Ascending aorta (tissue), 2 donors: ENCODE measurements at regions not wholly inside any gene's neighbourhood (a gene's known extent, or its start where the extent isn't known, plus 50 kb on each side); places are given as distances from the start of the nearest gene placed in this dataset.

Experiments used
- DNase-seq, 2 donors: peaks; one replicate each; pipeline ENCODE4 v3.0.0-alpha.2; 2019; ENCODE audit warnings: low spot score in 2 of 2
- H3K27ac ChIP-seq, 2 donors: fragments of 200-600 bp; sonication (generic); one replicate each; pipeline ENCODE4 v1.5.1; 2016 to 2017; ENCODE audit warnings: mild to moderate bottlenecking in 1 of 2
- H3K27me3 ChIP-seq: fragments of 200-600 bp; sonication (generic); one replicate; pipeline ENCODE4 v1.5.1; 2017
- H3K36me3 ChIP-seq, 2 donors: fragments of 200-600 bp; sonication (generic); one replicate each; pipeline ENCODE4 v1.5.1; 2016
- H3K4me1 ChIP-seq, 2 donors: fragments of 200-600 bp; sonication (generic); one replicate each; pipeline ENCODE4 v1.5.1; 2016 to 2017; ENCODE audit warnings: mild to moderate bottlenecking in 1 of 2
- H3K4me3 ChIP-seq, 2 donors: fragments of 200-600 bp; sonication (generic); one replicate each; pipeline ENCODE4 v1.5.1; 2016 to 2017; ENCODE audit warnings: mild to moderate bottlenecking in 1 of 2
- H3K9me3 ChIP-seq, 2 donors: fragments of 200-600 bp; sonication (generic); one replicate each; pipeline ENCODE4 v1.5.1; 2016
- intact Hi-C: fragments of 100-400 bp; cut with DNase I; formaldehyde crosslinking; loops from one replicate; pipeline ENCODE4 v1.15.1; 2023
- TF ChIP-seq, protein P1 (sequence below), 3 experiments: fragments of 200-600 bp in 2 of 3; fragments of 450-650 bp in 1 of 3; sonication (generic) in 2 of 3; IDR thresholded peaks; one replicate each; pipeline ENCODE4 v1.5.1; 2016 to 2019; ENCODE audit warnings: antibody characterized with exemption in 3 of 3, mild to moderate bottlenecking in 1 of 3, moderate library complexity in 1 of 3

DNA sequence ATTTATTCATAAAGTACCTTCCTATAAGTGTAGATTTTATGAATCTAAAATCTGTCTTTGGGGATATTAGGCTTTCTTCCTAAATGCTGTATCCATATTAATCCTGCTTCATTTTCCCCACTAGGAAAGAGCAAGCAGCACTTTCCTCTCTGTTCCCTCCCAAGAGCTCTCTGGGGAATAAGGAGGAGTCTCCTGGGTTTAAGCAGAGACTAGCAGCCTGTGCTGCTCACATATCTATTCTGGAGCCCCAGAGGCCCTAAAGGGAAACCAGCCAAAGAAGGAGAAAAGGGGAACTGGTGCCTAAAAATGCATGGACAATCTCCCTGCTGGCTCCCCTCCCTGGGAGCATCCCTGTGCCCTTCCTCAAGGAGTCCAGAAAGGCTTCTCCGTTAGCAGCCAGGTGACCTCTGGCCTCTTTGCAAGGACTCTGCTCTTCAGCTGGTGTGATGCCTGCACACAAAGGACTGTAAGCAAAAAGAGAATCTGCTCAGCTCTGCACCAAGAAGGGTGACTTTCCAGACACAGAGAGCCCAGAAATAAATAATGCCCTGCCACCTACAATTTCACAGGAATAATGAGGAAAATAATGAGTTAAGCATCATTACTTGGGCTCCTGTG lies 270.6 kb downstream of the SS18 start:
- TF ChIP-seq, protein P1, sequence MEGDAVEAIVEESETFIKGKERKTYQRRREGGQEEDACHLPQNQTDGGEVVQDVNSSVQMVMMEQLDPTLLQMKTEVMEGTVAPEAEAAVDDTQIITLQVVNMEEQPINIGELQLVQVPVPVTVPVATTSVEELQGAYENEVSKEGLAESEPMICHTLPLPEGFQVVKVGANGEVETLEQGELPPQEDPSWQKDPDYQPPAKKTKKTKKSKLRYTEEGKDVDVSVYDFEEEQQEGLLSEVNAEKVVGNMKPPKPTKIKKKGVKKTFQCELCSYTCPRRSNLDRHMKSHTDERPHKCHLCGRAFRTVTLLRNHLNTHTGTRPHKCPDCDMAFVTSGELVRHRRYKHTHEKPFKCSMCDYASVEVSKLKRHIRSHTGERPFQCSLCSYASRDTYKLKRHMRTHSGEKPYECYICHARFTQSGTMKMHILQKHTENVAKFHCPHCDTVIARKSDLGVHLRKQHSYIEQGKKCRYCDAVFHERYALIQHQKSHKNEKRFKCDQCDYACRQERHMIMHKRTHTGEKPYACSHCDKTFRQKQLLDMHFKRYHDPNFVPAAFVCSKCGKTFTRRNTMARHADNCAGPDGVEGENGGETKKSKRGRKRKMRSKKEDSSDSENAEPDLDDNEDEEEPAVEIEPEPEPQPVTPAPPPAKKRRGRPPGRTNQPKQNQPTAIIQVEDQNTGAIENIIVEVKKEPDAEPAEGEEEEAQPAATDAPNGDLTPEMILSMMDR (IDR thresholded peaks at IDR 0.05): no peak
- intact Hi-C loops: no loop called here
- peaks cover 0 to 3% of the 10 kb centered on the region in 2 donors for H3K9me3 ChIP-seq
- H3K36me3 ChIP-seq: no peaks in the 10 kb centered on the region
- no peak for DNase-seq
- H3K4me1 ChIP-seq: no peaks in the 10 kb centered on the region
- H3K4me3 ChIP-seq: no peak overlapping the region
- no peaks in the 10 kb centered on the region for H3K27me3 ChIP-seq
- no peak overlapping the region for H3K27ac ChIP-seq

DNA sequence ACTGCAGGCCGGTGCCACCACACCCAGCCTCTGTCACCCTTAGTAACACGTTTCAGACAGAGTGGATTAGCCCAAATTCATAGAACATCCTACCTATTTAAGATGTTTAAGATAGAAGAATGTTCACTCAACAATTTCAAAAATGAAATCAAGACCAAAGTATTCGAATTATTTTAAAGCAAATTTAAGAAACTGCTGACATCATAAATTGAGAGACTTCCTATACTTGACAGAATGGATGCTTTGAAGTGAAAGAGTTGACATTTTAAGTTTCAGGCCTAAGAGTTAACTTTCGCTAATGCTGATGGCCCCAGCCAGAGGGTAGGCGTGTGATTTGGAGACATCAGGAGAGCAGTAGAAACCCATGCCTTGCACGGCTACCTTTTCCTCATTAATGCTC lies 271.9 kb downstream of the SS18 start:
- Histone ChIP-seq H3K4me3 (no peak overlapping the region), H3K4me1 (no peaks in the 10 kb centered on the region), H3K27ac (no peak overlapping the region), H3K36me3 (no peaks in the 10 kb centered on the region), H3K9me3 (no peaks in the 10 kb centered on the region), H3K27me3 (no peaks in the 10 kb centered on the region)
- no peak for DNase-seq
- intact Hi-C loops: no loop called here
- TF ChIP-seq, protein P1 (IDR thresholded peaks at IDR 0.05): no peak

DNA sequence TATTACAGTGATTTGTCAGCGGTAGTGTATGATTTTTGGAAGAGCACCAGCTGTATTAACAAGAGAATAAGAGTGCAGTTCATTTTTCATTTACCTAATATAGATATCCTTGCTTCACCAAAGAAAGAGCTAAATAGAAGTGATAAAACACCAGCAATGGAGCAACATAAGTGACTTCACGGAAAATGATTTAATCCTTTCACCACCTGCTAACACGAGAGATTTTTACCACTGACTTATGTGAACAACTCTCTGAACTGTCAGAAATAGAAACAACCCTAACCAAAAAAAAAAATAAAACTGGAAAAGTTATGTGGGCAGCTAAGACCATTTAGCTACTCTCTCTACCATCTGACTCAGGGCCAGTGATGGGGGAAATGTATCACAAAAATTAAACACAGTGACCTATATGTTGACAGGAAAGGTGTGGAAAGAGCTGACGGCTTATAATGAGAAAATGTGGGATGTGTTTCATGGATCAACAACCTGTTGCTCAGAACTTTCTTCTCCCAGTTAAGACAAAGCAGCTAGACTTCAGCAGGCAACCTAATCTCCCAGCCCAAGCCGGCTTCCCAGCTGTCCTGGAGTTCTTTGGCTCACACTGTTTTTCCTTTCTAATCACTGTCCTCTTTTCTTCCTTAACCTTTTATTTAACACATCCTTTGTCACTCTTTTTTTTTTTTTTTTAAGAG lies 272.7 kb downstream of the SS18 start:
- H3K4me3 ChIP-seq: no peak overlapping the region
- intact Hi-C loops: no loop called here
- no peak overlapping the region for H3K27ac ChIP-seq
- no peaks in the 10 kb centered on the region for H3K36me3 ChIP-seq
- H3K4me1 ChIP-seq: no peaks in the 10 kb centered on the region
- no peaks in the 10 kb centered on the region for H3K27me3 ChIP-seq
- DNase-seq: no peak
- TF ChIP-seq, protein P1 (IDR thresholded peaks at IDR 0.05): no peak
- no peaks in the 10 kb centered on the region for H3K9me3 ChIP-seq

DNA sequence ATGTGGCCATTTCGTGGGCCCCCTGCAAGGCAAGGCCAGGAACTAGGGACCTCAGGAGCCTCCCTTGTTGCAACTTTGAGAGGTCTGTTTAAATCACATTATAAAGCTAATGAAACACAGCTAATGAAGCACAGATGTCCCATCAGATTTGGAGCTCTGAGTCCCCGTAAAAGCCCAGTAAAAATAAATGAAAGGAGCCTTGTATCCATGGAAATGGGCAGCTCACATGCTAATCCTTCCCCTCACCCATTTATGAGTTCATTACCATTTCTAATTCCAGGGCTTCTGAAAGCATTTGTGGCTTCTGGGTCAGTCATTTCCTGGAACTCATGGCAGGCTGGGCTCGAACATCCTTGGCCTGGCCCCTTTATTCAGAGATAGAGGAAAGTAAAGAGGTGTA lies 274.8 kb downstream of the SS18 start:
- Histone ChIP-seq H3K36me3 (no peaks in the 10 kb centered on the region), H3K4me1 (no peaks in the 10 kb centered on the region), H3K27ac (no peak overlapping the region), H3K9me3 (no peaks in the 10 kb centered on the region), H3K4me3 (no peak overlapping the region), H3K27me3 (no peaks in the 10 kb centered on the region)
- TF ChIP-seq, protein P1 (IDR thresholded peaks at IDR 0.05): no peak
- no peak for DNase-seq
- intact Hi-C loops: no loop called here

DNA sequence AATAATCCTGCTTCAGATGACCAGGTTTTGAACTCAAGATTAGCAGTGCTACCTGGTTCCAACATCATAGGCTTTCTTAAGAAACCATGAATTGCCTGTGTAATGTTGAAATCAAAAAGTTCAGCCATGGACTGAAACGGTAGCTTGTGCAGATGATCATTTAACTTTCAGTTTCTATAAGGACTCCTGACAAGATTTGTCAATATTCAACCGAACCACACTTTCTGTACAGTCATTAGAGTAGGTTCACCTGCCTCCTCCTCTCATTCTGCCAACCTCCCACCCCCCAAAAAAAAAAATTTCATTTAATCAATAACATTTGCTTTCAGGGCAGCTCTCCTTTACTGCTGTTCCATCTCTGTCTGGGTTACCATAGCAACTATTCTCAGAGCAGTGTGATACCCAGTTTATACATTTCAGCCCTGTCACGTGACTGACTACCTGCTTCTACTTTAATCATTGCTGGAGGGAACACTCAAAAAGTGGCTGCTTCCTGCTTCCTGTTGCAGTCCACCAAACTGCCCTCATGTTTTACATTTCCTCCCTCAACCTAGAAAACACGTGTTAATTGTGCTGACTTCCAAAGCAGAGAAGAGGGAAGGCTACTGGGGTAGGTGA lies 275.5 kb downstream of the SS18 start:
- H3K27ac ChIP-seq: no peak overlapping the region
- H3K4me3 ChIP-seq: no peak overlapping the region
- no peaks in the 10 kb centered on the region for H3K9me3 ChIP-seq
- no peaks in the 10 kb centered on the region for H3K27me3 ChIP-seq
- H3K4me1 ChIP-seq: no peaks in the 10 kb centered on the region
- no peak for DNase-seq
- no peaks in the 10 kb centered on the region for H3K36me3 ChIP-seq
- TF ChIP-seq, protein P1 (IDR thresholded peaks at IDR 0.05): no peak
- intact Hi-C loops: no loop called here
